ENCODE measurements at regions not wholly inside any gene's neighbourhood (a gene's known extent, or its start where the extent isn't known, plus 50 kb on each side); places are given as distances from the start of the nearest gene placed in this dataset.

DNA sequence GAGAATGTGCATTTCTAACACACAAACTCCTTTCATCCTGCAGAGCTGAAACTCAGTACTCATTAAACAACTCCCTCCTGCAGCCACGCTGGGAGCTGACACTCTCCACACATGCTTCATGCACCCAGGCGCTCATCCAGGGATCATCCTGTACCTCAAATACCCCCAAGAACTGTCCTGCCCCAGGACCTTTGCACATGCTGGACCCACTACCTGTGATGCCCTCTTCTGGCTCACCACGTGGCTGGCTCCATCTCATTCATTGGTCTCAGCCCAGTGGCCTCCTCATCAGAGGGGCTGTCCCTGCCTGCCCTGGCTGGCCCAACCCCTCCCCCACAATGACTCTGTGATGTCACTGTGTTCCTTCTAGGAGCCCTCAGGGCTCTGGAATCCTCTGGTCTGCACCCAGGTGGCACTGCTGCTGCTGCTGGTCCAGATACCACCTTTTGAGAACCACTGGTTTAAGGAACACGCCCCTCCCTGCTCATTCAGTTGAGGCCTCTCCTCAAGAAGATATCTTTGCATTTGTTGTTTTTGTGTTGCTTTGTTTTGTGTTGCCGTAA lies 160.9 kb upstream of the FOXF1 start:
- TF ChIP-seq, protein P1, sequence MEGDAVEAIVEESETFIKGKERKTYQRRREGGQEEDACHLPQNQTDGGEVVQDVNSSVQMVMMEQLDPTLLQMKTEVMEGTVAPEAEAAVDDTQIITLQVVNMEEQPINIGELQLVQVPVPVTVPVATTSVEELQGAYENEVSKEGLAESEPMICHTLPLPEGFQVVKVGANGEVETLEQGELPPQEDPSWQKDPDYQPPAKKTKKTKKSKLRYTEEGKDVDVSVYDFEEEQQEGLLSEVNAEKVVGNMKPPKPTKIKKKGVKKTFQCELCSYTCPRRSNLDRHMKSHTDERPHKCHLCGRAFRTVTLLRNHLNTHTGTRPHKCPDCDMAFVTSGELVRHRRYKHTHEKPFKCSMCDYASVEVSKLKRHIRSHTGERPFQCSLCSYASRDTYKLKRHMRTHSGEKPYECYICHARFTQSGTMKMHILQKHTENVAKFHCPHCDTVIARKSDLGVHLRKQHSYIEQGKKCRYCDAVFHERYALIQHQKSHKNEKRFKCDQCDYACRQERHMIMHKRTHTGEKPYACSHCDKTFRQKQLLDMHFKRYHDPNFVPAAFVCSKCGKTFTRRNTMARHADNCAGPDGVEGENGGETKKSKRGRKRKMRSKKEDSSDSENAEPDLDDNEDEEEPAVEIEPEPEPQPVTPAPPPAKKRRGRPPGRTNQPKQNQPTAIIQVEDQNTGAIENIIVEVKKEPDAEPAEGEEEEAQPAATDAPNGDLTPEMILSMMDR (IDR thresholded peaks at IDR 0.05; ENCODE audit: extremely low read depth in 1 of 2, insufficient read depth in 1 of 2, low read depth in 1 of 2, low read length in 2 of 2) = no peak
- TF ChIP-seq POLR2AphosphoS5 (IDR thresholded peaks at IDR 0.05; ENCODE audit: insufficient read depth, low read depth, low read length) (no peak), JUN (IDR thresholded peaks at IDR 0.05; ENCODE audit: borderline replicate concordance, insufficient read depth, insufficient read length, low read depth) (no peak)

Measured in endothelial cell of umbilical vein (primary cell).